Activated CD4-positive, CD25-positive, alpha-beta regulatory T cell treated with anti-CD3 and anti-CD28 coated beads, Interleukin-2, amount 50 U/mL, for 72 hours (primary cell): ENCODE measurements at regions not wholly inside any gene's neighbourhood (a gene's known extent, or its start where the extent isn't known, plus 50 kb on each side); places are given as distances from the start of the nearest gene placed in this dataset.
"Not testable (repeated sequence)": the region's sequence is repeated elsewhere in the genome, so short reads cannot be mapped to it uniquely, and the experiment has no call there.

Source experiments
- DNase-seq: peaks from one replicate; pipeline ENCODE4 v3.0.0; 2021

- DNase-seq, result not testable (repeated sequence)
Observed at GRCh38 chr2:111598944-111599343, 285.0 kb downstream of the ANAPC1 start.

DNA sequence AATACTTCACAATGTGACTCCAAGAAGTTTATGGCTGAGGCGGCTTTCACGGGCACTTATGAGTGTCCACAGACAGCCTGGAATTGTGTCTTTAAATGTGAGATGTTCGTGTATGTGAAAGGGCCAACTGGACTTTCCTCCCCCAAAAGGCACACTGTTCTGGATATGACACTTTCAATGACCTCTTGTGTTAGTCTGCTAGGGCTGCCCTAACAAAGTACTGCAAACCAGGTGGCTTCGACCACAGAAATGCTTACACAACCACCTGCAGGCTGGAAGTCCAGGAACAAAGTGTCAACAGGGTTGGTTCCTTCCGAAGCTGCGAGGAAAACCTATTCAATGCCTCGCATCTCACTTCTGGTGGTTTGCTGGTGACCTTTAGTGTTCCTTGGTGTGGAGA lies 281.7 kb downstream of the ANAPC1 start:
- not testable (repeated sequence) for DNase-seq

DNA sequence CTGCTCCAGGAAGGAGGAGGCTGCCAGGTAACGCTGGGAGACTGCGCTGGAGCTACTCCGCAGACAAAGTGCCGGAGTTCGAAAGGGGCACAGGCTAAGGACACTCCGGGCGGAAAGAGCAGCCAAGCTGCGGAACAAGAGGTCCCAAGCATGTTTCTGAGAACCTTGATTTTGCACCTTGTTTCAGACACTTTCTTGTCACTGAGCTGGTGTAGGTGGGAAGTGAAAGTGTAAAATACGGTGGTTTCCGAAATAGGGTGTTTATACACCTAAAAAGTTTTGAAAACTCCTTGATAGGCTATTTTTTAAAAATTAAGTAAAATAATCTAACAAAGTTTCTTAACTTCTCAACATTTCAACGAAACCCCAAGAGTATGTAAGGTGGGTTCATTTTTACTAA lies 278.2 kb downstream of the ANAPC1 start:
- DNase-seq, result not testable (repeated sequence)

DNA sequence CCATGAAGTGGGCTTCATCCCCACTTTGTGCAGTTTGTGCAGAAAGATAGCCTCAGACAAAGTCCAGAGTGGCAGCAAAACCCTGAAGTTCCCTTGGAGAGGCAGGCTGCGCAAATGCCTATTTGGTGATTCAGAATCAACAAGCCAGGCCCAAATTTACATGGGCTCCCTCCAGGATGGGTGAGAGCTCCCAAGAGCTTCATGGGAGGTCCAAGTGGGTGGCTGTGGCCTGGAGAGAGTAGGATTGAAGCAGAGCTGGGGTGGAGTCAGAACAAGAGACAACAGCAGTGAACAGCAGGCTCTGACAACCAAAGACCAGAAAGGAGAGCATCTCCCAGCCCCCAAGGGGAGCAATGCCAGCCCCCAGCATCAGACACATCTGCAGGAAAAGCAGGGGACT lies 277.4 kb downstream of the ANAPC1 start:
- DNase-seq, result not testable (repeated sequence)

DNA sequence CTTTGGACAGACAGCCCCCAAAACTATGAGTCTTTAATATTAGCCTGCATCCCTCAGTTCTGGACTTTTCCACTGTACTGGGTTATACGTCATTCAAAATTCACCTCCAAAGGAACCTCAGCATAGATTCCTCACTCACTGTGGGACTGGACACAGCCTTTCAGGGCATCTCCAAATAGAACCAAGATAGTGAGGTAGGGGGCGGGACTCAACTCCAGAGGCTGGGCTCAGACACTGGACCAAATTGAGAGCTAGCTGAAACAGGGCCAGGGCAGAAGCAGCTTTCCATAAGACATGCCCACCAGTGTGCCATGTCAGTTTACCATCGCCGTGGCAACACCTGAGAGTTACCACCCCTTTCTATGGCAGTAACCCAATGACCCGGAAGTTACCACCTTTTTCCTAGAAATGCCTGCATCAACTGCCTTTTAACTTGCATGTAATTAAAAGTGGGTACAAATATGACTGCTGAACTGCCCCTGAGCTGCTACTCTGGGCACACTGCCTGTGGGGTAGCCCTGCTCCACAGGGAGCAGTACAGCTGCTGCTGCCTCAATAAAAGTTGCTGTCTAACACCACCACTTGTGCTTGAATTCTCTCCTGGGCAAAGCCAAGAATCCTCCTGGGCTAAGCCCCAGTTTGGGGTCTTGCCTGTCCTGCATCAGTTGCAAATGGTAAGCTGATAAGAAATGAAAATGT lies 274.7 kb downstream of the ANAPC1 start:
- not testable (repeated sequence) for DNase-seq

GRCh38 chr2:111610035-111610434 lies 274.0 kb downstream of the ANAPC1 start:
- not testable (repeated sequence) for DNase-seq

- no peak for DNase-seq
Observed at GRCh38 chr2:111616651-111617218, 267.3 kb downstream of the ANAPC1 start.

DNA sequence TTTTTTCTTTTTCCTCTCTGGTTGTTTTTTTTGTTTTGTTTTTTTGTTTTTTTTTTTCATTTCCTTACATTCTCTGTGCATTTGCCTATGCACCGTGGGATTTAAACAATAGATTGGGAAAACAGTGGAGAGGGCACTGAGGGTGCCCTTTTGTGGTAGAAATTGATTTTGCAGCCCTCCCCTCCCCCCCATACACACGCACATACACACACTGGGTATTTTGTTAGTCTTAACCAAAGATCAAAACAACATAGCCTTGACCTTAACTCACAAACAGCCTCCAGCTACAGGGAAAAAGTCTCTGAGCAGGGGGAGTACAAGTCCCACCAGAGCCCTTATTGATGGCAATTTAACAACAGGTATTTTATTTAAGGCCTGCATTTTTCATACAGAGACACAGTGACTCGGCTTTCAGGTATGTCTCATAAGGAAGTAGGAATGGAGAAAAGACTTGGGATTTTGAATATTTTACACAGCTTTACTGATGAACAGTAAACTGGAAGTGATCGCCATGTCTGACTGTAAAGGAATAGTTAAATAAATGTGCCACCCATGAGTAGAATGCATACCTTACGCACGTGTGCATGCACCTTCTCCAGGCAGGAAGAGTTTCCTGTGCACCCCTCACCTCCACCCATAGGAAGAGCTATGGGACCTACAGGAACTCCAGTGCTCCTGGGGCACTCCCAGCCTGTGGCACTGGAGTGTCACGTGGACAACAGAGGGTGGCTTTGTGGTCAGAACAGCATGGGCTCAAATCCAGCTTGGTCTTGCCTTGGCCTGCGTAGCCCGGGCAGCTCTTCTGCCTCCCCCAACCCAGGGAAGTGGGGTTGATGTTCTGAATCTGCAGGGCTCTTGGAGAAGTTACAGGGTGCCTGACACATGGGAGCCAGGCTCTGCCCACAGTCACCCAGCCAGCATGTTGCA lies 266.4 kb downstream of the ANAPC1 start:
- DNase-seq, result no peak

DNA sequence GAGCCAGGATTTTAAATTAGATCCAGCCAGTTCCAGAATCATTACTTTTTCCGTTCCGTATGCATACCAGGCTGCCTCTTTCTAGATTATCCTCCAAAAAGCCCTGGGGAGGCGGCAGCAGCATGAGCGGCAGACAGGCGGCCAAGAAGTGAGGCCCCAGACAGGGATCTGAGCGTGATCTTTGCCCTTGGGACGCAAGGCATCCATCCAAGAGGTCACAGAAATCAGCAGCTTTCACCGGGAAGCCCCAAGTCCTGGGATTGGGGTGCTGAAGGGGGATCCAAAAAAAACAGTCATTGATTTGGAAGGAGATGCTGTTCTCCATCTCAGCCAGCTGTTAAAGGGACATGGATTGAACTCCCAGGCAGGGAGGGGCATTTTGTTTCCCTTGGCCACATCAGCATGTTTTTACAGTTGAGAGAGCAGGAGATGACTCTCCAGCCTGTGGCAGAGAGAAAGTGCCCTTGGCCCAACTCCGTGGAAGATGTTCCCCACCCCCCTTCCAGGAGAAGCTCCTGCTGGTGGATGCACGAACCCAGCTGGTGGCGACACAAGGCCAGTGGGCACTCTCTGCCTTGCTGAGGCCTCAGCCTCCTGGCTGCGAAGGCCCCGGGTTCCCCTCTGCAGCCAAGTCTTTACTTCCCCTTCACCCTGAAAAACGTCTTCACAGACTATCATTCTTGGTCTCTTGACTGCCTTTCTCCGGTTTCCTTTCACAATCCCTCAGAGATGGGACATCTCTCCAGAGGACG lies 265.6 kb downstream of the ANAPC1 start:
- no peak for DNase-seq

DNA sequence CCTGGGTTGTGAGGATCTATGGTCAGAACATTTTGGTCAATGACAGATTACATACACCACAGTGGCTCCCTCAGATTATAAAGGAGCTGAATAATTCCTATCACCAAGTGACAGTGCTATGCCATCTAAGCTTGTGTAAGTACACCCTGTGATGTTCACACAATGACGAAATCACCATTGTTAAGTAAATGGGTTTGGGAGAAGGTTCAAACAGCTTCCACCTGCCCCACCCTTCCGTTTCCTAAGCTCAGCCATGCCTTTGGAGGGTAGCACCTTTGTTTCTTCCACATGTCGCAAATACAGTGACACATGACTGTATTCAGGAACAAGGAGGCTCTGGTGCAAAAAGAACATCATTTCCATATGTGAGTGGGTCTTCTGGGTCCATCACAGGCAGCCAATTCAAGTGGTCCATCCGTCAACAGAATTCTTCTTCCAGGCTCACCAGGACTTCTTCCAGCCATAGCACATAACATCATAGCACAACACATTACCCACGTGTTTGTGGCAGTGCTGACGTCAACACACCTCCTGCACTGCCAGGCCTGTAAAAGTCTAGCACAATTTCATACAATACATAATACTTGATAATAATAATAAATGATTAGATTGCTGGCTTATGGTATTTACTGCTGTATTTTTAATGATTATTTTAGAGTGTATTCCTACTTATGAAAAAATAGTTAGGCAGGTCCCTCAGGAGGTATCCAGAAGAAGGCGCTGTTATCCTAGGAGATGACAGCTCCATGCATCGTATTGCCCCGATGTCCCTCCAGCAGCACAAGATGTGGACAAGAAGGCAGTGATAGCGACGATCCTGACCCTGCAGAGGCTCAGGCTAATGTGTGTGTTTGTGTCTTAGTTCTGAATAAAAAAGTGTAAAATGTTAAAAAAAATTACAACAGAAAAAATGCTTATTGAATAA lies 264.8 kb downstream of the ANAPC1 start:
- no peak for DNase-seq

DNA sequence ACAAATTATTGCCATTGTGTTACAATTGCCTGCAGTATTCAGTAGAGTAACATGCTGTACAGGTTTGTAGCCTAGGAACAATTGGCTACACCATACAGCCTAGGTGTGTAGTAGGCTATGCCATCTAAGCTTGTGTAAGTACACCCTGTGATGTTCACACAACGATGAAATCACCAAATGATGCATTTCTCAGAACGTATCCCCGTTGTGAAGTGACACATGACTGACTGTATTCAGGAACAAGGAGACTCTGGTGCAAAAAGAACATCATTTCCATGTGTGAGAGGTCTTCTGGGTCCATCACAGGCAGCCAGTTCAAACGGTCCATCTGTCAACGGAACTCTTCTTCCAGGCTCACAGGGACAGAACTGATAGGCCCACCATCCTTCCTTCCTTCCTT lies 263.7 kb downstream of the ANAPC1 start:
- no peak for DNase-seq

DNA sequence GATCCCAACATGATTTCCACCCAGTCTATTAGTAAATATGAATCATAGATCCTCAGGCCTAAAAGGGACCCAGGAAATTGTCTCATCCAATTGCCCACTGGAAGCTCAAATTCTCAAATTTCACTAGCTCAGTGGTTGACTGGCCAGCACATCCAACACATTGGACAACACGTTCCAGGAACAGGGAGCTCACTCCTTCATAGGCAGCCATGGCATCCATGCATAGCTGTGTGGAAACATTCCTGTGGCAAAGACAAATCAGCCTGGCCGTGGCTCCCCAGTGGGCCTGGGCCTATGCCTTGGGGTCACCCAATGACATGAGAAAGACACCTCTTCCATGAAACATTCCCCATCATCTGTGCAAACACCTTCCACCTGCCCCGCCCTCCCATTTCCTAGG lies 261.1 kb downstream of the ANAPC1 start:
- no peak for DNase-seq

- DNase-seq, result no peak
Observed at GRCh38 chr2:111623380-111623779, 260.6 kb downstream of the ANAPC1 start.

DNA sequence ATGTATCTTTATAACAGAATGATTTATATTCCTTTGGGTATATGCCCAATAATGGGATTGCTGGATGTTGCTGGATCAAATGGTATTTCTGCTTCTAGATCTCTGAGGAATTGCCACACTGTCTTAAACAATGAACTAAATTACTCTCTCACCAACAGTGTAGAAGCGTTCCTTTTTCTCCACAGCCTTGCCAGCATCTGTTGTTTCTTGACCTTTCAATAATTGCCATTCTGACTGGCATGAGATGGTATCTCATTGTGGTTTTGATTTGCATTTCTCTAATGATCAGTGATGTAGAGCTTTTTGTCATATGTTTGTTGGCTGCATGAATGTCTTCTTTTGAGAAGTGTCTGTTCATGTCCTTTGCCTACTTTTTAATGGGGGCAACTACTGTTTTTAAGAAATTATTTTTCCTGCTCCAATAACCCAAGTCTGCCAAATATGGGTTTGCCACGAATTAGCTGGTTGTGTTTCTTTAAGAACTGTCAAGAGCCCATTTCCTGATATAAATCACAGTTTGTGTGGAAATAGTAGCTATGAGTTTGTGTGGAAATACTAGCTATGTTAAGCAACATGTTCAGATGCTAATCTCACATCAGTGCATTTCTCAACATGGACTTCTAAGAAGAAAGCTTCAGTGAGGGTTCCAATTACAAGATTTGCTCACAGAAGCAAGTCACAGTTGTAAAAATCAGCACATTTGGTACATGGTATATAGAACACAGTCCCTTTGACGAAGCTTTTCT lies 259.4 kb downstream of the ANAPC1 start:
- DNase-seq, result no peak

- not testable (repeated sequence) for DNase-seq
Observed at GRCh38 chr2:111625157-111625537, 258.8 kb downstream of the ANAPC1 start.

- DNase-seq, result no peak
Observed at GRCh38 chr2:111626037-111626864, 257.7 kb downstream of the ANAPC1 start.

DNA sequence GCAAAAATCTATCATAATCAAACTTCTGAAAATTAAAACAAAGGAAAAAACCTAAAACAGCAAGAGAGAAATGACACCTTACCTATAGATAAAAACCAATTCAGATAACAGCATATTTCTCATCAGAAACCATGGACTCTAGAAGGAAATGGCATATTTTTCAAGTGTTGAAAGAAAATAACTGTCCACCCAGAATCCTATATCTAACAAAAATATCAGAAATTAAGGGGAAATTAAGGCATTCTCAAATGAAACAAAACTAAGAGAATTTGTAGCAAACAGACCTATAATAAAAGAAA lies 257.2 kb downstream of the ANAPC1 start:
- DNase-seq, result no peak

- no peak for DNase-seq
Observed at GRCh38 chr2:111627256-111627655, 256.7 kb downstream of the ANAPC1 start.

DNA sequence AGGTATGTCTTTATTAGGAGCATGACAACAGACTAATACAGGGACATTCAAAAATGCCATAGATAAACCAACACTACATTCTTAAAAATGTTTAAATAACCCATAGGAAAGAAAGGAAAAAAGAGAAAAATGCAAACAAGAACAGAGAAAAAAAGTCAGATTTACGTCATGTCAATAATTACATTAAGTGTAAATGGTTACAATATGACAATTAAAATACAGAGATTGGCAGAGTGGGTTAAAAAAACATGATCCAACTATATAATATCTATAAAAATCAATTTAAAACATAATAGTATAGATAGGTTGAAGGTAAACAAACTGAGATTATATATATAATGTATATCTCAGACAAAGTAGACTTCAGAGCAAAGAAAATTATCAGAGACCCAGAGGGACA lies 255.8 kb downstream of the ANAPC1 start:
- no peak for DNase-seq

DNA sequence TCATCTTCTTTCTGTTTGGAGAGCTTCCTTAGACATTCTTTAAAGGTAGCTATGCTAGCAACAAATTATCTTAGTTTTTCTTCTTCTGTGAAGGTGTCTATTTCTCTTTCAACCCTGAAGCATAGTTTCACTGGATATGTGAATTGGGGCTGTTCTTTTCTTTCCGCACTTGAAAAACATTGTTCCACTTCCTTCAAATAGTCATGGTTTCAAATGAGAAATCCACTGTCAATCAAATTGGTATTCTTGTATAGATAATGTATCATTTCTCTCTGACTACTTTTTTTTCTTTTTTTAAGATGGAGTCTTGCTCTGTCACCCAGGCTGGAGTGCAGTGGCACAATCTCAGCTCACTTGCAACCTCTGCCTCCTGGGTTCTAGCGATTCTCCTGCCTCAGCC lies 254.0 kb downstream of the ANAPC1 start:
- no peak for DNase-seq

DNA sequence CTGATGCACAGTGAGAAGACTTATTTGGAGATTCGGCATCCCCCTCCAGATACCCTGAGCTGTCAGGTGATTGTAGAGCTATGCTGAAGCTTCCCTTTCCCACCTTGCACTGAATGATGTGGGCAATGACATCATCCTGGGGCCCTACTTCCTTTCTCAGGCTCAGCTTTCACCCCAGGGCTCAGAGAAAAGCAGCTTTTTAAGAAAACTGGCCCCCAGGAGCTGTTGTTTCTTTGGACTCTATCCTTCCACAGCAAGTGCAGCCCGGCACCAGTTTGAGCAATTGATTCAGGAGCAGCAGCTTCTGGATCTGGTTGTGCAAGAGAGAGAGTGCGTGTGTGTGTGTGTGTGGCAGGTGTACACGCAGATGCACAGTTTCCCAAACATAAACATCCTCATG lies 251.3 kb downstream of the ANAPC1 start:
- no peak for DNase-seq
